CD4-positive, alpha-beta T cell (primary cell): ENCODE measurements at regions not wholly inside any gene's neighbourhood (a gene's known extent, or its start where the extent isn't known, plus 50 kb on each side); places are given as distances from the start of the nearest gene placed in this dataset.

Experiments
- ATAC-seq: fragments of 200-7000 bp; cut with Tn5 transposase; one replicate; pipeline ENCODE4 v1.10.0; 2022; ENCODE audit warnings: mild to moderate bottlenecking; ENCODE audit not compliant: poor library complexity
- CTCF ChIA-PET: fragments of 350-600 bp; sonication (Branson Sonifier 250); formaldehyde crosslinking; loops from one replicate; lab custom pipeline; 2021; ENCODE audit warnings: antibody characterized with exemption, inconsistent platforms; lab: Charles Lee
- POLR2A ChIA-PET: fragments of 350-600 bp; sonication (Branson Sonifier 250); formaldehyde crosslinking; loops from one replicate; lab custom pipeline; 2021; ENCODE audit warnings: antibody characterized with exemption, inconsistent platforms; lab: Charles Lee
- DNase-seq, 14 experiments: peaks; one replicate each; pipeline ENCODE4 v3.0.0-alpha.2; 2013 to 2020; ENCODE audit warnings: mixed read lengths in 2 of 14
- H3K27ac ChIP-seq, 2 donors: one replicate each; pipeline versions ENCODE4 v1.5.1 to v1.7.0; 2013; ENCODE audit warnings: low read length in 2 of 2, low read depth in 1 of 2, mild to moderate bottlenecking in 1 of 2
- H3K27me3 ChIP-seq, 2 experiments: 1 replicate in 1 of 2; 2 replicates in 1 of 2; pipeline versions ENCODE4 v1.6.1 to v1.7.0; 2013; ENCODE audit warnings: low read length in 2 of 2, control low read depth in 1 of 2, mild to moderate bottlenecking in 1 of 2, moderate library complexity in 1 of 2; ENCODE audit not compliant: insufficient read depth in 2 of 2, control insufficient read depth in 1 of 2
- H3K36me3 ChIP-seq: one replicate; pipeline ENCODE4 v1.6.1; 2013; ENCODE audit warnings: low read length, control low read depth; ENCODE audit not compliant: insufficient read depth
- H3K4me1 ChIP-seq: one replicate; pipeline ENCODE4 v1.6.1; 2013; ENCODE audit warnings: low read length, control low read depth; ENCODE audit not compliant: insufficient read depth
- H3K4me3 ChIP-seq: one replicate; pipeline ENCODE4 v1.5.1; 2013; ENCODE audit warnings: mild to moderate bottlenecking, low read length, moderate library complexity
- H3K9me3 ChIP-seq, 2 experiments: 1 replicate in 1 of 2; 2 replicates in 1 of 2; pipeline versions ENCODE4 v1.6.1 to v1.7.0; 2013; ENCODE audit warnings: low read length in 2 of 2, mild to moderate bottlenecking in 2 of 2, control low read depth in 1 of 2, moderate library complexity in 1 of 2; ENCODE audit not compliant: control insufficient read depth in 1 of 2, insufficient read depth in 1 of 2
- H3K27ac Mint-ChIP-seq: one replicate; pipeline ENCODE4 v1.8.0; 2020; ENCODE audit warnings: mixed read lengths
- H3K27me3 Mint-ChIP-seq: one replicate; pipeline ENCODE4 v1.8.0; 2021; ENCODE audit warnings: mixed read lengths
- H3K36me3 Mint-ChIP-seq: one replicate; pipeline ENCODE4 v1.8.0; 2021; ENCODE audit warnings: low read depth, mixed read lengths
- H3K4me1 Mint-ChIP-seq: one replicate; pipeline ENCODE4 v1.8.0; 2021; ENCODE audit warnings: low read depth, mixed read lengths
- H3K4me3 Mint-ChIP-seq: one replicate; pipeline ENCODE4 v1.8.0; 2020; ENCODE audit warnings: mild to moderate bottlenecking, mixed read lengths
- H3K9me3 Mint-ChIP-seq: one replicate; pipeline ENCODE4 v1.8.0; 2020; ENCODE audit warnings: mixed read lengths
- intact Hi-C, 2 experiments: fragments of 100-400 bp; cut with DNase I in 1 of 2; cut with micrococcal nuclease in 1 of 2; formaldehyde crosslinking; loops; one replicate each; pipeline versions ENCODE4 v1.15.1 to v1.9.0; 2023 to 2025; cut with DNase I, micrococcal nuclease
- TF ChIP-seq, protein P1 (sequence below): fragments of 200-600 bp; IDR thresholded peaks from one replicate; pipeline ENCODE4 v1.8.0; 2022; ENCODE audit warnings: antibody characterized with exemption, mild to moderate bottlenecking

DNA sequence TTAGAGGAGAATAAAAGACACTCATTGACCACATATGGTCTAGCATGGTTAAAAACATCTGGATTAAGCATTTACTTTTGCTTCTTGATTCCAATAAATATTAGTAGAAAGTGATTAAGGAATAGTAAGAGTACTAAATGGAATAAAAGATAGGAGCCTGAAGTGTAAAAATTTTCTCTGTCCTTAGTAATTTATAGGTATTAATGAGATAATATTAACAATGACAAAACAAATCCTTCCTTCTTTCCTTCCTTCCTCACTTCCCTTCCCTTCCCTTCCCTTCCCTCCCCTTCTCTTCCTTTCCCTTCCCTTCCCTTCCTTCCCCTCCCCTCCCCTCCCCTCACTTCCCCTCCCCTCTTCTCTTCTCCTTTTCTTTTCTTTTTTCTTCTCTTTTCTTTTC is 797.5 kb upstream of the NRXN1 start:
- Mint-ChIP-seq H3K4me1 (no peaks in the 10 kb centered on the region), H3K9me3 (peaks cover 5% of the 10 kb centered on the region), H3K27ac (no peak overlapping the region), H3K4me3 (no peak overlapping the region), H3K27me3 (no peaks in the 10 kb centered on the region), H3K36me3 (no peaks in the 10 kb centered on the region)
- DNase-seq (no peak), ATAC-seq (no peak)
- no peaks in the 10 kb centered on the region for H3K36me3 ChIP-seq
- intact Hi-C loops: no loop called here
- H3K9me3 ChIP-seq: no peaks in the 10 kb centered on the region
- H3K4me1 ChIP-seq: no peaks in the 10 kb centered on the region
- no peak overlapping the region for H3K27ac ChIP-seq
- ChIA-PET POLR2A (no interaction called here), CTCF (no interaction called here)
- H3K27me3 ChIP-seq: no peaks in the 10 kb centered on the region
- TF ChIP-seq, protein P1, sequence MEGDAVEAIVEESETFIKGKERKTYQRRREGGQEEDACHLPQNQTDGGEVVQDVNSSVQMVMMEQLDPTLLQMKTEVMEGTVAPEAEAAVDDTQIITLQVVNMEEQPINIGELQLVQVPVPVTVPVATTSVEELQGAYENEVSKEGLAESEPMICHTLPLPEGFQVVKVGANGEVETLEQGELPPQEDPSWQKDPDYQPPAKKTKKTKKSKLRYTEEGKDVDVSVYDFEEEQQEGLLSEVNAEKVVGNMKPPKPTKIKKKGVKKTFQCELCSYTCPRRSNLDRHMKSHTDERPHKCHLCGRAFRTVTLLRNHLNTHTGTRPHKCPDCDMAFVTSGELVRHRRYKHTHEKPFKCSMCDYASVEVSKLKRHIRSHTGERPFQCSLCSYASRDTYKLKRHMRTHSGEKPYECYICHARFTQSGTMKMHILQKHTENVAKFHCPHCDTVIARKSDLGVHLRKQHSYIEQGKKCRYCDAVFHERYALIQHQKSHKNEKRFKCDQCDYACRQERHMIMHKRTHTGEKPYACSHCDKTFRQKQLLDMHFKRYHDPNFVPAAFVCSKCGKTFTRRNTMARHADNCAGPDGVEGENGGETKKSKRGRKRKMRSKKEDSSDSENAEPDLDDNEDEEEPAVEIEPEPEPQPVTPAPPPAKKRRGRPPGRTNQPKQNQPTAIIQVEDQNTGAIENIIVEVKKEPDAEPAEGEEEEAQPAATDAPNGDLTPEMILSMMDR: no peak
- H3K4me3 ChIP-seq: no peak overlapping the region

DNA sequence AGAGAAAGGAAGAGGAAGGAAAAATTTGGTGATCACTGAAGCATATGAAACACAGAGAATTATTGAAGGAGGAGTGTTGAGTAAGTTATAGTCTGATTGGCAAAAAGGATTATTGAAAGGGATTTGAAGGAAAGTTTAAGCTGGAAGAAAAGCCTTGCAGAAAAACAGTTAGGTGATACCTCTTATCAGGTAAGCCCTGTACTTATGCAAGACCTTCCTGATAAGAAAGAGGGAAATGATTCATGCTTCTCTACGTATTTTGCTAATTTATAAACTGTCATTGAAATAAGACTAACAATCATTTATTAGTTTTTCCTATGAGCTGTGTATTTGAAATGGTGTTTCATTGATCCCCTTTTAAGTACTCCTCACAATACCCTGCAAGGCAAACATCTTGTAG is 793.9 kb upstream of the NRXN1 start:
- H3K4me3 ChIP-seq: no peak overlapping the region
- Mint-ChIP-seq H3K27me3 (no peaks in the 10 kb centered on the region), H3K27ac (no peak overlapping the region), H3K9me3 (peaks cover 7% of the 10 kb centered on the region), H3K4me3 (no peak overlapping the region), H3K4me1 (no peaks in the 10 kb centered on the region), H3K36me3 (no peaks in the 10 kb centered on the region)
- DNase-seq (no peak), ATAC-seq (no peak)
- H3K9me3 ChIP-seq: peaks cover 0 to 5% of the 10 kb centered on the region in 2 experiments
- no peaks in the 10 kb centered on the region for H3K27me3 ChIP-seq
- TF ChIP-seq, protein P1: no peak
- H3K27ac ChIP-seq: no peak overlapping the region
- no peaks in the 10 kb centered on the region for H3K36me3 ChIP-seq
- ChIA-PET CTCF (no interaction called here), POLR2A (no interaction called here)
- no peaks in the 10 kb centered on the region for H3K4me1 ChIP-seq
- intact Hi-C loops: no loop called here

DNA sequence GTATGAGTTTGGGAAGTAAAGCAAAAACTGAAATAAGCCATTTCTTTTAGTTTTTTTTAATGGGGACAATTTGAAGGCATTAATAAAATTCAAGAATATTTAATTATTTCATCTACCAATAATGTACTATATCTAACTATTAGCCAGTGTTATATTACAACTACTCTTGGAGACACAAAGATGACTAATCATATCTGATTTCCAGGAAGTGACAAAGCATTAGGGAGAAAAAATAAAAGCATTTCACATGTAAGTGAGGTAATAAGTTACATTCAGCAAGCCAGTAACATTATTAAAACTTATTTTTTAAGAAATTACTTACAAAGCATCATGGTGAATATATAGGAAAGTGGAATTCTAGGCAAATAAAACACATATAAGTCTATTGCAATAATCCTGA is 781.3 kb upstream of the NRXN1 start:
- Histone ChIP-seq H3K4me1 (no peaks in the 10 kb centered on the region), H3K36me3 (no peaks in the 10 kb centered on the region), H3K27ac (no peak overlapping the region), H3K27me3 (no peaks in the 10 kb centered on the region), H3K4me3 (no peak overlapping the region), H3K9me3 (peaks cover 0 to 3% of the 10 kb centered on the region in 2 experiments)
- H3K36me3 Mint-ChIP-seq: no peaks in the 10 kb centered on the region
- no peak overlapping the region for H3K27ac Mint-ChIP-seq
- ATAC-seq (no peak), DNase-seq (no peak)
- peaks cover 5% of the 10 kb centered on the region for H3K9me3 Mint-ChIP-seq
- no peaks in the 10 kb centered on the region for H3K4me1 Mint-ChIP-seq
- ChIA-PET POLR2A (no interaction called here), CTCF (no interaction called here)
- H3K4me3 Mint-ChIP-seq: no peak overlapping the region
- intact Hi-C loops: no loop called here
- no peaks in the 10 kb centered on the region for H3K27me3 Mint-ChIP-seq
- TF ChIP-seq, protein P1: no peak
